ENCODE measurements at regions not wholly inside any gene's neighbourhood (a gene's known extent, or its start where the extent isn't known, plus 50 kb on each side); places are given as distances from the start of the nearest gene placed in this dataset.

DNA sequence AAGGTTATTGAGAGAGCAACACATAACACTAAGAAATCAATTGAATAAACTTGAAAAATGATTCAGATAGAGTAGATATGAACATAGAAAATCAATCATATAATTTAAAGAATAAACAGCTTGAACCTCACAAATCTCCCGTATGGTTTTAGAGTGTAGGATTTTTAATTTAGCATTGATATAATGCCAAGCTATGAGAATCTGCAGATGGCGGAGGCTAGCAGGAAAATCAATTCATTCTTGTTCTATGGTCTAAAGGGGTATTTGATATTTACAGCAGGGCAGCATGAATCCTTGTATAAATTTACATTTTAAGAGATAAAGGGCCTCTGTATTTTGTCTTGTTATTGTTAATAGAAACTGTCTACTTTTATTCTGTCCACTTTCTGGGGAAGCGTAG, 797.0 kb downstream of the GALR1 start:
- TF ChIP-seq EZH2 (IDR thresholded peaks at IDR 0.05; ENCODE audit: borderline replicate concordance, low read depth, low read length, poor library complexity, severe bottlenecking), result no peak
- TF ChIP-seq, protein P1, sequence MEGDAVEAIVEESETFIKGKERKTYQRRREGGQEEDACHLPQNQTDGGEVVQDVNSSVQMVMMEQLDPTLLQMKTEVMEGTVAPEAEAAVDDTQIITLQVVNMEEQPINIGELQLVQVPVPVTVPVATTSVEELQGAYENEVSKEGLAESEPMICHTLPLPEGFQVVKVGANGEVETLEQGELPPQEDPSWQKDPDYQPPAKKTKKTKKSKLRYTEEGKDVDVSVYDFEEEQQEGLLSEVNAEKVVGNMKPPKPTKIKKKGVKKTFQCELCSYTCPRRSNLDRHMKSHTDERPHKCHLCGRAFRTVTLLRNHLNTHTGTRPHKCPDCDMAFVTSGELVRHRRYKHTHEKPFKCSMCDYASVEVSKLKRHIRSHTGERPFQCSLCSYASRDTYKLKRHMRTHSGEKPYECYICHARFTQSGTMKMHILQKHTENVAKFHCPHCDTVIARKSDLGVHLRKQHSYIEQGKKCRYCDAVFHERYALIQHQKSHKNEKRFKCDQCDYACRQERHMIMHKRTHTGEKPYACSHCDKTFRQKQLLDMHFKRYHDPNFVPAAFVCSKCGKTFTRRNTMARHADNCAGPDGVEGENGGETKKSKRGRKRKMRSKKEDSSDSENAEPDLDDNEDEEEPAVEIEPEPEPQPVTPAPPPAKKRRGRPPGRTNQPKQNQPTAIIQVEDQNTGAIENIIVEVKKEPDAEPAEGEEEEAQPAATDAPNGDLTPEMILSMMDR (conservative IDR thresholded peaks at IDR 0.05; ENCODE audit: low read depth, low read length), result no peak
